Stimulated activated CD4-positive, alpha-beta T cell treated with anti-CD3 and anti-CD28 coated beads, TNF-alpha, amount 100 ng/mL, for 4 hours (primary cell): ENCODE measurements at regions not wholly inside any gene's neighbourhood (a gene's known extent, or its start where the extent isn't known, plus 50 kb on each side); places are given as distances from the start of the nearest gene placed in this dataset.

Source experiments
- DNase-seq, 3 experiments: peaks; one replicate each; pipeline ENCODE4 v3.0.0-alpha.2; 2020; ENCODE audit warnings: low read depth in 3 of 3

- no peak for DNase-seq
These were observed 187.7 kb downstream of the TRIM27 start for GRCh38 chr6:28736121-28736520.

- DNase-seq, result no peak
These were observed 185.9 kb downstream of the TRIM27 start for GRCh38 chr6:28737750-28738395.

- DNase-seq, result no peak
These were observed 185.4 kb downstream of the TRIM27 start for GRCh38 chr6:28738396-28738765.

GRCh38 chr6:28741363-28741762 is 182.4 kb downstream of the TRIM27 start:
- no peak for DNase-seq

- no peak for DNase-seq
These were observed 181.0 kb downstream of the TRIM27 start for GRCh38 chr6:28742668-28743270.

- DNase-seq, result no peak
These were observed 180.5 kb downstream of the TRIM27 start for GRCh38 chr6:28743271-28743789.

GRCh38 chr6:28747083-28747630 is 176.6 kb downstream of the TRIM27 start:
- no peak for DNase-seq

- DNase-seq, result no peak
These were observed 176.1 kb downstream of the TRIM27 start for GRCh38 chr6:28747631-28748157.

- DNase-seq, result no peak
These were observed 175.6 kb downstream of the TRIM27 start for GRCh38 chr6:28748192-28748591.

- no peak for DNase-seq
These were observed 172.8 kb downstream of the TRIM27 start for GRCh38 chr6:28750926-28751458.

GRCh38 chr6:28751514-28751913 is 172.3 kb downstream of the TRIM27 start:
- no peak for DNase-seq

GRCh38 chr6:28751963-28752350 is 171.8 kb downstream of the TRIM27 start:
- DNase-seq, result no peak

GRCh38 chr6:28757429-28758045 is 166.2 kb downstream of the TRIM27 start:
- DNase-seq, result no peak

GRCh38 chr6:28758046-28758817 is 165.6 kb downstream of the TRIM27 start:
- DNase-seq, result no peak

GRCh38 chr6:28758818-28759235 is 165.0 kb downstream of the TRIM27 start:
- no peak for DNase-seq

GRCh38 chr6:28764014-28764723 is 159.6 kb downstream of the TRIM27 start:
- no peak for DNase-seq

GRCh38 chr6:28764761-28765282 is 159.0 kb downstream of the TRIM27 start:
- DNase-seq, result no peak

- no peak for DNase-seq
These were observed 157.8 kb downstream of the TRIM27 start for GRCh38 chr6:28765978-28766351.

GRCh38 chr6:28766426-28766825 is 157.4 kb downstream of the TRIM27 start:
- DNase-seq, result no peak

GRCh38 chr6:28767133-28767532 is 156.7 kb downstream of the TRIM27 start:
- no peak for DNase-seq

- DNase-seq, result no peak
These were observed 156.1 kb downstream of the TRIM27 start for GRCh38 chr6:28767691-28768090.
